Spleen (tissue), 7 donors: ENCODE measurements at regions not wholly inside any gene's neighbourhood (a gene's known extent, or its start where the extent isn't known, plus 50 kb on each side); places are given as distances from the start of the nearest gene placed in this dataset.

Experiments used
- POLR2A ChIP-seq, 3 donors: fragments of 450-650 bp; IDR thresholded peaks; one replicate each; pipeline ENCODE4 v1.5.1; 2017; ENCODE audit warnings: antibody characterized with exemption in 3 of 3, mild to moderate bottlenecking in 1 of 3
- TF ChIP-seq, protein P1 (sequence below), 11 experiments: fragments of 200-600 bp in 7 of 11; fragments of 450-650 bp in 4 of 11; sonication (generic) in 4 of 11; IDR thresholded peaks in 8 of 11; conservative IDR thresholded peaks in 3 of 11; 1 replicate in 7 of 11; 2 replicates in 4 of 11; pipeline versions ENCODE4 v1.4.0 to v1.8.0; 2016 to 2021; ENCODE audit warnings: antibody characterized with exemption in 11 of 11, inconsistent platforms in 4 of 11, mild to moderate bottlenecking in 1 of 11
- donor health status: DM: no; HTN: no; CAD: no; lungs with moderate emphysema.
- donor health status: DM: no; HTN: no; CAD: no.
- donor health status: DM: no; HTN: no; CAD: no.

DNA sequence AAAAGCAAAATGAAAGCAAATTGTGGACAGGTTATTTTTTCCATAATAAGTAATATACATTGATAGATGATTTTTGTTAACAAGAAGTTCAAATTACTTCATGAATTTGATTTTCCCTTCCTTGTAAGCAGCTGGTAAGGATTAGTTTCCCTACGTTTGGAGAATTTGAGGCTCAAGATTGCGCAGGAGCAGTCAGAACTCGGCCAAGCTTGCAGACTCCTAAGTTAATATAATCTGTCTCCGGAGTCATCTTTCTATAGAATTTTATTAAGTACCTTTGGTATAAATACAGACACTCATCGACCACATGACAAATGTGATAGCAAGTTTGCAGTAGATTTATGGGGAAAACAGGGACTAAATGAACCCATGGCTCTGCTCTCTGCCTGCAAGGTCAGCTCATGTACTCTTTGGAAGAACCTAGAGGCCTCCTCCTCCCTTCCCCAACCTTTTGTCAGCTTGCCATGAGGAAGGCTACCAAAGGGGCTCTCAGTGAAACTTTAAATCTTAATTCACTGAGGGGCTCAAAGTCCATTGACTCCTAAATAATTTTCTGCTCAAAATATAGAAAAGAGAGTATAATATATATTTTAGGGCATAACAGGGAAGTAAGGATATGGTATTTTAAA, 89.2 kb upstream of the CTTNBP2 start:
- TF ChIP-seq POLR2A (IDR thresholded peaks at IDR 0.05): no peak
- TF ChIP-seq, protein P1, sequence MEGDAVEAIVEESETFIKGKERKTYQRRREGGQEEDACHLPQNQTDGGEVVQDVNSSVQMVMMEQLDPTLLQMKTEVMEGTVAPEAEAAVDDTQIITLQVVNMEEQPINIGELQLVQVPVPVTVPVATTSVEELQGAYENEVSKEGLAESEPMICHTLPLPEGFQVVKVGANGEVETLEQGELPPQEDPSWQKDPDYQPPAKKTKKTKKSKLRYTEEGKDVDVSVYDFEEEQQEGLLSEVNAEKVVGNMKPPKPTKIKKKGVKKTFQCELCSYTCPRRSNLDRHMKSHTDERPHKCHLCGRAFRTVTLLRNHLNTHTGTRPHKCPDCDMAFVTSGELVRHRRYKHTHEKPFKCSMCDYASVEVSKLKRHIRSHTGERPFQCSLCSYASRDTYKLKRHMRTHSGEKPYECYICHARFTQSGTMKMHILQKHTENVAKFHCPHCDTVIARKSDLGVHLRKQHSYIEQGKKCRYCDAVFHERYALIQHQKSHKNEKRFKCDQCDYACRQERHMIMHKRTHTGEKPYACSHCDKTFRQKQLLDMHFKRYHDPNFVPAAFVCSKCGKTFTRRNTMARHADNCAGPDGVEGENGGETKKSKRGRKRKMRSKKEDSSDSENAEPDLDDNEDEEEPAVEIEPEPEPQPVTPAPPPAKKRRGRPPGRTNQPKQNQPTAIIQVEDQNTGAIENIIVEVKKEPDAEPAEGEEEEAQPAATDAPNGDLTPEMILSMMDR (IDR thresholded peaks at IDR 0.05 in 8 of 11, conservative IDR thresholded peaks at IDR 0.05 in 3 of 11): no peak
